Endothelial cell of umbilical vein (primary cell): ENCODE measurements at regions not wholly inside any gene's neighbourhood (a gene's known extent, or its start where the extent isn't known, plus 50 kb on each side); places are given as distances from the start of the nearest gene placed in this dataset.

Experiments
- CTCF ChIP-seq, 2 donors: IDR thresholded peaks; 1 replicate in 1 of 2; 2 replicates in 1 of 2; pipeline ENCODE4 v1.5.1; 2011; ENCODE audit warnings: low read length in 2 of 2, mild to moderate bottlenecking in 2 of 2, moderate library complexity in 2 of 2, control low read depth in 1 of 2, inconsistent platforms in 1 of 2, low read depth in 1 of 2; ENCODE audit not compliant: insufficient read depth in 1 of 2; ENCODE audit errors: extremely low read depth in 1 of 2
- EZH2 ChIP-seq: IDR thresholded peaks from 2 replicates; pipeline ENCODE4 v1.6.1; 2012; ENCODE audit warnings: borderline replicate concordance, low read depth, mild to moderate bottlenecking, moderate library complexity, low read length, inconsistent platforms; ENCODE audit not compliant: severe bottlenecking
- FOS ChIP-seq: IDR thresholded peaks from 2 replicates; pipeline ENCODE4 v1.6.1; 2011; ENCODE audit warnings: mild to moderate bottlenecking, low read length, moderate library complexity, borderline replicate concordance; ENCODE audit not compliant: insufficient read depth
- MAX ChIP-seq: IDR thresholded peaks from 2 replicates; pipeline ENCODE4 v1.6.1; 2011; ENCODE audit not compliant: insufficient read depth, insufficient read length
- POLR2A ChIP-seq: IDR thresholded peaks from 2 replicates; pipeline ENCODE4 v1.6.1; 2012; ENCODE audit warnings: low read depth, mild to moderate bottlenecking, control low read depth, low read length

- TF ChIP-seq CTCF (IDR thresholded peaks at IDR 0.05; ENCODE audit: extremely low read depth in 1 of 2, insufficient read depth in 1 of 2, low read depth in 1 of 2, low read length in 2 of 2) (no peak), EZH2 (no peak), POLR2A (no peak), FOS (no peak), MAX (no peak)
Observed at GRCh38 chr4:181770971-181771370, 472.2 kb upstream of the TENM3 start.
